GM12865 (cell line): ENCODE measurements at regions not wholly inside any gene's neighbourhood (a gene's known extent, or its start where the extent isn't known, plus 50 kb on each side); places are given as distances from the start of the nearest gene placed in this dataset.

Source experiments
- DNase-seq: peaks from one replicate; pipeline ENCODE4 v3.0.0; 2010; ENCODE audit warnings: low read depth
- H3K4me3 ChIP-seq: 2 replicates; pipeline ENCODE4 v1.5.1; 2011; ENCODE audit warnings: mild to moderate bottlenecking, low read depth, low read length, control low read depth
- TF ChIP-seq, protein P1 (sequence below): IDR thresholded peaks from 2 replicates; pipeline ENCODE4 v1.5.1; 2011; ENCODE audit warnings: low read length, control low read depth, low read depth, inconsistent platforms; ENCODE audit not compliant: insufficient read depth; ENCODE audit errors: missing control alignments

DNA sequence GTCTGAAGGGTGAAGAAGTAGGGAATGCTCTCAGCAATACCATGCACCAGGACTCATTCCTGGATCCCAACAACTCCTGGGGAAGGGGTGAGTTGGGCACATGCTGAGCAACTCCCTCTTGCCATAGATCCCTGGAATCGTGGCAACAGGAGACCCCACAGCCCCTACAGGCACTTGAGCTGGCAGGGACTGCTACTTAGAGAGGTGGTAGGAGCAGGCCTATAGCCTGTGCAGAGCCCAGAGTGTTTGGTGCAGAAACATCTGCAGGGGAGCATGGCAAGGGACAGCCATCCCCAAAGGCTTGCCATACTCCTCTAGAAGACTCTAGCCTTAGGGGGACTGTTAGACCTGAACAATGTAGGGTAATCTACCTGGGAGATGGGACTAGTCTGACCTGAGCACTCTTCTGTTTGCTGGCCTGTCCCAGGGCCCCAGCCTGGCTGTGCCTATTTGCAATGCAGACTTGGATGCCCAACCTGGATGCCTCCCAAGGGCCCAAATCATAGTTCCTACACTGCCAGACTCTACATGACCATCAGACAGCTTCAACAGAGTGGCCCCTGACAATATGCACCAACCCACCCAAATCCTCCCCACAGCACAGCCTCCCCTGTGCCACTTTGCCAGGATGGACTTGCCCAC, 568.6 kb upstream of the KIF2B start:
- TF ChIP-seq, protein P1, sequence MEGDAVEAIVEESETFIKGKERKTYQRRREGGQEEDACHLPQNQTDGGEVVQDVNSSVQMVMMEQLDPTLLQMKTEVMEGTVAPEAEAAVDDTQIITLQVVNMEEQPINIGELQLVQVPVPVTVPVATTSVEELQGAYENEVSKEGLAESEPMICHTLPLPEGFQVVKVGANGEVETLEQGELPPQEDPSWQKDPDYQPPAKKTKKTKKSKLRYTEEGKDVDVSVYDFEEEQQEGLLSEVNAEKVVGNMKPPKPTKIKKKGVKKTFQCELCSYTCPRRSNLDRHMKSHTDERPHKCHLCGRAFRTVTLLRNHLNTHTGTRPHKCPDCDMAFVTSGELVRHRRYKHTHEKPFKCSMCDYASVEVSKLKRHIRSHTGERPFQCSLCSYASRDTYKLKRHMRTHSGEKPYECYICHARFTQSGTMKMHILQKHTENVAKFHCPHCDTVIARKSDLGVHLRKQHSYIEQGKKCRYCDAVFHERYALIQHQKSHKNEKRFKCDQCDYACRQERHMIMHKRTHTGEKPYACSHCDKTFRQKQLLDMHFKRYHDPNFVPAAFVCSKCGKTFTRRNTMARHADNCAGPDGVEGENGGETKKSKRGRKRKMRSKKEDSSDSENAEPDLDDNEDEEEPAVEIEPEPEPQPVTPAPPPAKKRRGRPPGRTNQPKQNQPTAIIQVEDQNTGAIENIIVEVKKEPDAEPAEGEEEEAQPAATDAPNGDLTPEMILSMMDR: no peak

DNA sequence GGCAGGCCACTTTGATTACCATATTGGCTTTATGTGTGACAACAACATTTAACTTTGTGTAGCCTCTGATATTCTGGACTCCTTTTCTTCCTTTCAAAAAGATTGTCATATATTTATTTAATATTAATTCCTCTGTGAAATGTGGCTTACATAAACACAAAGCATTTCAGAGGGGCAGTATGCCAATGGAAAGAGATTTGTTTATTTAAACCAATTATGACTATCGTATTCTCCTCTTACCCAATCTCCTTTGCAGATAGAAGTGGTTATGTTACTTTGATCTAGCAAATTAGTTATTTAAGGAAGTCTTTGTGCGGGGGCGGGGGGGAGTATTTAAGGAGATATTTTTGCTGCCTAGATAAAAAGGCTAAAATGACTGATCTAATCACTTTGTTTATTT, 573.7 kb upstream of the KIF2B start:
- TF ChIP-seq, protein P1: no peak
- no peak for DNase-seq
- H3K4me3 ChIP-seq: no peak overlapping the region

More for the DNA sequence above, 568.6 kb upstream of the KIF2B start:
- no peak overlapping the region for H3K4me3 ChIP-seq
- DNase-seq: no peak

DNA sequence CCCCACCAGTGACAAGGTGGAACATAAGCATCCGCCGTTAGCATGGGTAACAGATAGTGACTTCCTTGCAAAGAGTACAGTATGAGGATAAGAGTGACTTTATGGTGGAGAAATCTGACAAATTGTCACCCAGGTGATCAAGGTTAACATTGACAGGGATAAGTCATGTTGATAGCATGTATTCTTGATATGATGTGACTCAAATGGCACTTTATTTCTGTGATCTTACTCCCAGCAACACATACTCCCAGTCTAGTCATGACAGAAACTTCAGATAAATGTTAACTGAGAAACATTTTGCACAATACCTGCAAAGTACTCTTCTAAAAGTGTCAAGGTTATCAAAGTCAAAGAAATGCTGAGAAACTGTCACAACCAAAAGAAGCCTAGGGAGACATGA, 588.6 kb upstream of the KIF2B start:
- H3K4me3 ChIP-seq: no peak overlapping the region
- no peak for DNase-seq
- TF ChIP-seq, protein P1: no peak

DNA sequence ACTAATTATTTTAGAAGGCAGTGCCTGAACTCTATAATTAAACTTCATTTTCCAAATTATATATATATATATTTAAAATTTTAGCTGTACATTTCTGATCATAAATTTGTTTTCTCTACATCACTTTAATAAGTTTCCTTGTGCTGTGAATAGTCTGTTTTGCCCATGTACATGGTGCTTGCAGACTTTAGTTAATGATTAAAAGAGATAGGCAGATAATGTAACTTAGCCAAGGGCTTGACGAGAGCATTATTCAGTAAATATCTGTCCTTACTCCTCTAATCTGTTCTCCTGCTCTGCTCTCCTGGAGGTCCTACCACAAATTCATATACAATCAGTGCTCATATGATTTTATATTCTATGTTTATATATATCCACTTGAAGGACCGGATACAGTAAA, 595.2 kb upstream of the KIF2B start:
- TF ChIP-seq, protein P1: no peak
- no peak for DNase-seq
- H3K4me3 ChIP-seq: no peak overlapping the region

DNA sequence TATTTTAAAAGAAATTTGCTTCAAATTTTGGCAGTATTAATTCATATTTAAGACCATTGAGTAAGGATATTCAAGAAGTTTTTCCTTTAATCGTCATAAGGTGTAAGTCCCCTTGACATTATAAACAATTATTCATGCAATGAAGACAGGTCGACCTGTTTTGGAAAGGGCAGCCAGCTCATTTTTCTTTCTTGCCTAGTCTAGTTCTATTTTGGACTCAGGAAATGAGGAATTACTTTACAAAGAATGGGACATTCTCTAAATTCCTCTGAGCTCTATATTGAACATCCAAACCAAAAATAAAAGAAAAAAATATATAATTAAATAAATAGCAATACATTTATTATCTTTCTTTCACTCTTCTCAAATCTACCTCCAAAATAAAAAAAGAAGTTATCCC, 595.6 kb upstream of the KIF2B start:
- TF ChIP-seq, protein P1: no peak
- no peak for DNase-seq
- H3K4me3 ChIP-seq: no peak overlapping the region

DNA sequence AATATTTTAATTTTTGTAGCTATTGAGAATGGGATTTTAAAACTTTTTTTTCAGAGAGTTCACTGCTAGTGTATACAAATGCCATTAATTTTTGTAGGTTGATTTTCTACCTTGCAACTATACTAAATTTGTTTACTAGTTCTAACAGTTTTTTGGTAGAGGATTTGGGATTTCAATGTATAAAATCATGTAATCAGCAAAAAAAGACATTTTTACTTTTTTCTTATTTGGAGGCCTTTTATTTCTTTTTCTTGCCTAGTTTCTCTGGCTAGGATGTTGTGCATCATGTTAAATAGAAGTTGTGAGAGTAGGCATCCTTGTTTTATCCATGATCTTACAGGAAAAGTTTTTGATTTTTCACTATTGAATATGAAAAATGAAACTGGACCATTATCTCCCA, 602.9 kb upstream of the KIF2B start:
- DNase-seq: no peak
- no peak overlapping the region for H3K4me3 ChIP-seq
- TF ChIP-seq, protein P1: no peak

DNA sequence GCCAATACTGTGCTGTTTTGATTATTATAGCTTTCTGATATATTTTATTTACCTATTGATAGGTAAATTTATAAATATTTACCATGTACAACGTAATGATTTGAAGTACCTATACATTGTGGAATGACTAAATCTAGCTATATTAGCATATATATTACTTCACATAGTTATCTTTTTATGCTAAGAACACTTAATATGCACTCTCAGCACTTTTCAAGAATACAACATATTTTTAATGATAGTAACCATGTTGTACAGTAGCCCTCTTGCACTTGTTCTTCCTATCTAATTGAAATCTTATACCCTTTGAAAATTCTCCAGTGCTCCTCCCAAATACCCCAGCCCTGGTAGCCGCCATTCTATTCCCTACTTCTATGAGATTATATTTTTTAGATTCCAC, 604.0 kb upstream of the KIF2B start:
- TF ChIP-seq, protein P1: no peak
- no peak overlapping the region for H3K4me3 ChIP-seq
- no peak for DNase-seq
